ENCODE measurements at regions not wholly inside any gene's neighbourhood (a gene's known extent, or its start where the extent isn't known, plus 50 kb on each side); places are given as distances from the start of the nearest gene placed in this dataset.

DNA sequence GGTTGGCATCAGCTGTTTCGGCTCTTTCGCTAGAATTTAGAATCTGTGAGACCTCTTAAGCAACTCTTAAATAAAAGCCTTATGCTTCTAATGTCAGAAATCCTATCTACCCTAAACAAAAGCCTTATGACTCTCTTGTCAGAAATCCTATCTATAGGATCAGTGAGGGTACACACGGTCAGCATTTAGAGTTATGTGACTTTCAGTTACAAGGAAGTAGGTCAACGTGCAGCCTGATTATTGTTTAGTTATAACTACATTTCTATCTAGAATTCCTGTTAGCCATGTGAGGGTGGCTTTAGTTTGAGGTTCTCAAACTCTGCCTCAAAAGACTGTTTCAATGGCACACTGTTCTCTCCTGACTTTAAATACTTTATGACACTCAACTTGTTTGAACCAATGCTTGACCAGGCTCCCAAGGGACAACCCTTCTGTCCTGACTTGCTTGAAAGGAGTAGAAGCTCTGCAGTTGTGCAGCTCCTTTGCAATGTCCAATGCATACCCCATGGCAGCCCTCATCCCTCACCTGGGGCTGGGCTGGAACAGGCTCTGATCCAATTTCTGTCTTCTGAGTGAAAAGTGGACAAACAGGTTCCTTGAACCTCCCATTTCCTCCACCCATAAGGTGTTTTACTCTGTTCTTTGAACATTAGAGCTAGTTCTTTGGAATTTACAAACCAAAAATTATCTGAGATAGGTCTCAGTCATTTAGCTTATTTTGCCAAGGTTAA lies 251.6 kb upstream of the PIK3R1 start:
- no peak overlapping the region for H3K4me3 ChIP-seq (ENCODE audit: low read length)
- TF ChIP-seq, protein P1, sequence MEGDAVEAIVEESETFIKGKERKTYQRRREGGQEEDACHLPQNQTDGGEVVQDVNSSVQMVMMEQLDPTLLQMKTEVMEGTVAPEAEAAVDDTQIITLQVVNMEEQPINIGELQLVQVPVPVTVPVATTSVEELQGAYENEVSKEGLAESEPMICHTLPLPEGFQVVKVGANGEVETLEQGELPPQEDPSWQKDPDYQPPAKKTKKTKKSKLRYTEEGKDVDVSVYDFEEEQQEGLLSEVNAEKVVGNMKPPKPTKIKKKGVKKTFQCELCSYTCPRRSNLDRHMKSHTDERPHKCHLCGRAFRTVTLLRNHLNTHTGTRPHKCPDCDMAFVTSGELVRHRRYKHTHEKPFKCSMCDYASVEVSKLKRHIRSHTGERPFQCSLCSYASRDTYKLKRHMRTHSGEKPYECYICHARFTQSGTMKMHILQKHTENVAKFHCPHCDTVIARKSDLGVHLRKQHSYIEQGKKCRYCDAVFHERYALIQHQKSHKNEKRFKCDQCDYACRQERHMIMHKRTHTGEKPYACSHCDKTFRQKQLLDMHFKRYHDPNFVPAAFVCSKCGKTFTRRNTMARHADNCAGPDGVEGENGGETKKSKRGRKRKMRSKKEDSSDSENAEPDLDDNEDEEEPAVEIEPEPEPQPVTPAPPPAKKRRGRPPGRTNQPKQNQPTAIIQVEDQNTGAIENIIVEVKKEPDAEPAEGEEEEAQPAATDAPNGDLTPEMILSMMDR (IDR thresholded peaks at IDR 0.05; ENCODE audit: insufficient read depth, low read depth, low read length, missing control alignments) = no peak
- DNase-seq (ENCODE audit: low read depth) = peak; percentile 70

DNA sequence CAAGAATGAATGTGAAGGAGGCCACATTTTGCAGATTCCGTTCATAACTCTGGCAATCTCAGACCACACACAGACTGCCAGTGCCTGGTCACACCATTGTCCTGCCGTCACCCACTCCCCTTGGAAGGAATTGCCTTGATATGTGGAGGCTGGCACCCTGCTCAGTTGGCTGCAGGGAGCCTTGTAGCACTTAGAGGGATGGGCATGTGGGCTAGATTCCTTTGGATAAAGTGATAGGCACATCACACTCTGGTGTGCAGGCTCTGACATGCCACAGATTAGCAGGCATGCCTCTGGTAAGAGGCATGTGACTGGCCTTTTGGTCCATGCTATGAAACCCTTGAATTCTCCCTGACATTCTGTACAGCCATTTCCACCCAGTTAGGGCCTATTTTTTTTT lies 254.6 kb upstream of the PIK3R1 start:
- DNase-seq (ENCODE audit: low read depth) = peak; percentile 91
- TF ChIP-seq, protein P1 (IDR thresholded peaks at IDR 0.05; ENCODE audit: insufficient read depth, low read depth, low read length, missing control alignments) = no peak
- H3K4me3 ChIP-seq (ENCODE audit: low read length) = no peak overlapping the region

DNA sequence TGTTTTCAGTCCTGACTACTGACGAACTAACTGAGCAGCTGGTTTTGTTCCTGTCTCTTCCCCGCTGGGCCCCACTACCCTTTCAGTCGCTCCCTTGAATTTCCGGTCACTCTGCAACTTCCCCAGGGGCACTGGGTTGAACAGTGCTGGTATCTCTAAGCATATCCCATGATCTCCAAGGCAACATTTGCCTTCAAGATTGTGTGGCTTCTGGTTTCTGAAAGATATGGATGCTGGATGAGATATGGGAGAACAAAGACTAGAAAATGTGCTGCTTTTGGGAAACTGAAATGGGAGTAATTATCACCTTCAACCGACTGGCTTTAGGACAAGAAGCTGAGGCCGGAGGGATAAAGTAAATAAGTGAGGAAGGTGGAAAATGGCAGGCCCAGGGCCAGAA lies 258.2 kb upstream of the PIK3R1 start:
- no peak overlapping the region for H3K4me3 ChIP-seq (ENCODE audit: low read length)
- TF ChIP-seq, protein P1 (IDR thresholded peaks at IDR 0.05; ENCODE audit: insufficient read depth, low read depth, low read length, missing control alignments) = no peak
- DNase-seq (ENCODE audit: low read depth) = no peak

DNA sequence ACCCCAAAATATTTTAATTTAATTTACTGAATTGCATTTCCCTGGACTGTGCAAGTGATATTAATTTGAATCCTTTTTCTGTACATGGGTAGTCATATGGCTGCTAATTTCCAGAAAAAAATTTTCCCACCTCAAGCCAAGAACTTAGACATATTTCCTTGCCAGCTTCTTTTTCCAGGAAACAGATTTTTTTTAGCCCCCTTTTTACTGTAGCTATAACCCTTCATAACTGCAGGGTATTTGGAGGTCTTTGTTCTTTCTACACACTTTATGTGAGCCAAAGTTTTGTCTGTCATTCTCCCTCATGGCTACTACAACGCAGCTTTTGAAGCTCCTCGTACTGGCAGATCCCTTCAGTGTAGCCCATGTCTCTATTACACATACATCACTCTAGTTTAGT lies 261.2 kb upstream of the PIK3R1 start:
- TF ChIP-seq, protein P1 (IDR thresholded peaks at IDR 0.05; ENCODE audit: insufficient read depth, low read depth, low read length, missing control alignments) = no peak
- H3K4me3 ChIP-seq (ENCODE audit: low read length) = no peak overlapping the region
- no peak for DNase-seq (ENCODE audit: low read depth)

DNA sequence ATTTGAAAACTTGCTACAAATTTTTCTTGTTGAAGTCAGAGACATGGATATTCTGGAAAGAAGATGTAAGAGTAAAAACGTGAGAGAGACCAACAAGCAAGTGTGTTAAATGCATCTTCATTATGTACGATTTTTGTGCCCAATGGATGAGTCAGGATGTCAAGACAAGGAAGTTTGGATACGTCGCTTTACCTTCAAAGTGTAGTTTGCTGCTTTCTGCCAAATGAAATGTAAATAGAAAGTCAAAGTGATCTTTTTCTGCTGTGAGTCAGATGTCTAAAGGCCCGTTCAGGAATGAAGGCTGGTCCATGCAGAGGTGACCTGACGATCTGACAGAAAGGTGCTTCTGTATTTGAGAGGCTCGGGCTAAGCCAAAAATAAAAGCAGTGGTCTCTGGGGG lies 273.1 kb upstream of the PIK3R1 start:
- no peak overlapping the region for H3K4me3 ChIP-seq (ENCODE audit: low read length)
- DNase-seq (ENCODE audit: low read depth) = peak; percentile 81
- TF ChIP-seq, protein P1 (IDR thresholded peaks at IDR 0.05; ENCODE audit: insufficient read depth, low read depth, low read length, missing control alignments) = no peak

DNA sequence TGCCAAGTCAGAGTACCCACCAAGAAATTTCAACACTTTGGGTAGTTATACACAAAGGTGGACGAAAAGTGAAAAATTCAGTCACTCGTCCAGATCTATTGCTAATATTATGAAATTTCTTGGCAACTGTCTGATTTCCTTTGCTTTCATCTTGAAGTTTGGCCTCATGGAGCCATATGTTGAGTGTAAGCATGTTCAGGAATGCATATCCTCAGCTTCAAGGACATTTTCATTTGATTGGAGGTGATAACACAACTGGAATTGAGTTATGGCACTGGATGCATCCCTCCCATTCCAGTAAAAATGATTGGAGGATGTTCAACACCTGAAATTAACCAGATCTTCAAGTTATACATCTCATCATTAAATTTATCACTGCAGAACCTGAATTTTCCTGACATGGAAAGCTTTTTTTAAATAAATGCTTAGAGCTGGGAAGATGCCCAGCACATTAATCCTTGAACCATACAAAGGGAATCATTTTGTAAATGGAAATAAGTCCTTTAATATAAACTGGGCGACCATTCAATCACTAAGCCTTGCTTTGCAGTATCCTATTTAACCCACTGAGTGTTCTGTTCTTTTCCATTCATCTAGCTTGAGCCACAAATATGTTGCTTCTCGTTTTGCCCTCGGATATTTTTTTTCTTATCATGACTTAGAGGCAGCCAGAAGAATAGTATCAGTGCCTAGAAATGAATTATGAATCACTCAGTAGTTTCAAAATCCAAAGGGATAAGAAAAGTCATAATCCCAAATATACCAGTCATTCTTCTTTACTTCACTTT lies 273.7 kb upstream of the PIK3R1 start:
- DNase-seq (ENCODE audit: low read depth) = peak; percentile 73
- no peak overlapping the region for H3K4me3 ChIP-seq (ENCODE audit: low read length)
- TF ChIP-seq, protein P1 (IDR thresholded peaks at IDR 0.05; ENCODE audit: insufficient read depth, low read depth, low read length, missing control alignments) = no peak
